ENCODE measurements at regions not wholly inside any gene's neighbourhood (a gene's known extent, or its start where the extent isn't known, plus 50 kb on each side); places are given as distances from the start of the nearest gene placed in this dataset.
"Not testable (repeated sequence)": the region's sequence is repeated elsewhere in the genome, so short reads cannot be mapped to it uniquely, and the experiment has no call there.

- H3K9me3 ChIP-seq (ENCODE audit: insufficient read depth, low read depth, low read length): no peaks in the 10 kb centered on the region
- no peaks in the 10 kb centered on the region for H3K9me2 ChIP-seq (replicated peaks; ENCODE audit: low read depth, low read length)
- H3K4me2 ChIP-seq (ENCODE audit: low read depth, low read length, poor library complexity, severe bottlenecking): no peak overlapping the region
- H3K4me3 ChIP-seq (ENCODE audit: low read length, poor library complexity, severe bottlenecking): no peak overlapping the region
- H3K4me1 ChIP-seq (ENCODE audit: insufficient read depth, low read length, poor library complexity, severe bottlenecking): no peaks in the 10 kb centered on the region
- TF ChIP-seq EZH2phosphoT487 (IDR thresholded peaks at IDR 0.05; ENCODE audit: borderline replicate concordance) (no peak), CTCF (conservative IDR thresholded peaks at IDR 0.05; ENCODE audit: low read length) (no peak)
- no peaks in the 10 kb centered on the region for H4K20me1 ChIP-seq (ENCODE audit: insufficient read depth, low read length, poor library complexity, severe bottlenecking)
- H3K27me3 ChIP-seq (ENCODE audit: insufficient read depth, low read length, poor library complexity, severe bottlenecking): no peaks in the 10 kb centered on the region
- H3K79me2 ChIP-seq (ENCODE audit: insufficient read depth, low read length): no peaks in the 10 kb centered on the region
- no peaks in the 10 kb centered on the region for H3K36me3 ChIP-seq (ENCODE audit: insufficient read depth, low read length)
- no peak overlapping the region for H3K9ac ChIP-seq (ENCODE audit: low read depth, low read length, poor library complexity, severe bottlenecking)
- no peaks in the 10 kb centered on the region for H3F3A ChIP-seq (ENCODE audit: low read depth)
- no peak overlapping the region for H2AFZ ChIP-seq (ENCODE audit: low read length)
These were observed 122.6 kb upstream of the CXorf66 start for GRCh38 chrX:140087875-140088274.

- Histone ChIP-seq H2AFZ (ENCODE audit: low read length) (no peak overlapping the region), H4K20me1 (ENCODE audit: insufficient read depth, low read length, poor library complexity, severe bottlenecking) (no peaks in the 10 kb centered on the region), H3F3A (ENCODE audit: low read depth) (no peaks in the 10 kb centered on the region)
These were observed 121.4 kb upstream of the CXorf66 start for GRCh38 chrX:140086691-140087090.

GRCh38 chrX:140074851-140075250 lies 109.5 kb upstream of the CXorf66 start:
- not testable (repeated sequence) for H3K79me2 ChIP-seq (ENCODE audit: insufficient read depth, low read length); H3K9me3 ChIP-seq (ENCODE audit: insufficient read depth, low read depth, low read length); H3K9me2 ChIP-seq (replicated peaks; ENCODE audit: low read depth, low read length); H3K4me3 ChIP-seq (ENCODE audit: low read length, poor library complexity, severe bottlenecking); H3K36me3 ChIP-seq (ENCODE audit: insufficient read depth, low read length); H3K9ac ChIP-seq (ENCODE audit: low read depth, low read length, poor library complexity, severe bottlenecking); H3K4me1 ChIP-seq (ENCODE audit: insufficient read depth, low read length, poor library complexity, severe bottlenecking); H4K20me1 ChIP-seq (ENCODE audit: insufficient read depth, low read length, poor library complexity, severe bottlenecking); H3K27me3 ChIP-seq (ENCODE audit: insufficient read depth, low read length, poor library complexity, severe bottlenecking); H3K4me2 ChIP-seq (ENCODE audit: low read depth, low read length, poor library complexity, severe bottlenecking); H2AFZ ChIP-seq (ENCODE audit: low read length); H3F3A ChIP-seq (ENCODE audit: low read depth)

More at GRCh38 chrX:140086691-140087090, 121.4 kb upstream of the CXorf66 start:
- Histone ChIP-seq H3K9ac (ENCODE audit: low read depth, low read length, poor library complexity, severe bottlenecking) (no peak overlapping the region), H3K27me3 (ENCODE audit: insufficient read depth, low read length, poor library complexity, severe bottlenecking) (no peaks in the 10 kb centered on the region), H3K9me2 (replicated peaks; ENCODE audit: low read depth, low read length) (no peaks in the 10 kb centered on the region), H3K9me3 (ENCODE audit: insufficient read depth, low read depth, low read length) (no peaks in the 10 kb centered on the region), H3K4me3 (ENCODE audit: low read length, poor library complexity, severe bottlenecking) (no peak overlapping the region), H3K4me2 (ENCODE audit: low read depth, low read length, poor library complexity, severe bottlenecking) (no peak overlapping the region), H3K79me2 (ENCODE audit: insufficient read depth, low read length) (no peaks in the 10 kb centered on the region), H3K36me3 (ENCODE audit: insufficient read depth, low read length) (no peaks in the 10 kb centered on the region), H3K4me1 (ENCODE audit: insufficient read depth, low read length, poor library complexity, severe bottlenecking) (no peaks in the 10 kb centered on the region)
- no peak for TF ChIP-seq EZH2phosphoT487 (IDR thresholded peaks at IDR 0.05; ENCODE audit: borderline replicate concordance)
- TF ChIP-seq CTCF (conservative IDR thresholded peaks at IDR 0.05; ENCODE audit: low read length): no peak

GRCh38 chrX:140071037-140071436 lies 105.7 kb upstream of the CXorf66 start:
- no peaks in the 10 kb centered on the region for H3K9me2 ChIP-seq (replicated peaks; ENCODE audit: low read depth, low read length)
- H3K9me3 ChIP-seq (ENCODE audit: insufficient read depth, low read depth, low read length): no peaks in the 10 kb centered on the region
- no peaks in the 10 kb centered on the region for H3K36me3 ChIP-seq (ENCODE audit: insufficient read depth, low read length)
- no peak overlapping the region for H2AFZ ChIP-seq (ENCODE audit: low read length)
- no peaks in the 10 kb centered on the region for H3K27me3 ChIP-seq (ENCODE audit: insufficient read depth, low read length, poor library complexity, severe bottlenecking)
- no peaks in the 10 kb centered on the region for H4K20me1 ChIP-seq (ENCODE audit: insufficient read depth, low read length, poor library complexity, severe bottlenecking)
- H3K9ac ChIP-seq (ENCODE audit: low read depth, low read length, poor library complexity, severe bottlenecking): no peak overlapping the region
- no peaks in the 10 kb centered on the region for H3K79me2 ChIP-seq (ENCODE audit: insufficient read depth, low read length)
- H3F3A ChIP-seq (ENCODE audit: low read depth): no peaks in the 10 kb centered on the region
- no peak overlapping the region for H3K4me3 ChIP-seq (ENCODE audit: low read length, poor library complexity, severe bottlenecking)
- no peak overlapping the region for H3K4me2 ChIP-seq (ENCODE audit: low read depth, low read length, poor library complexity, severe bottlenecking)
- no peaks in the 10 kb centered on the region for H3K4me1 ChIP-seq (ENCODE audit: insufficient read depth, low read length, poor library complexity, severe bottlenecking)
- no peak for TF ChIP-seq CTCF (conservative IDR thresholded peaks at IDR 0.05; ENCODE audit: low read length)
- no peak for TF ChIP-seq EZH2phosphoT487 (IDR thresholded peaks at IDR 0.05; ENCODE audit: borderline replicate concordance)
